ENCODE measurements at regions not wholly inside any gene's neighbourhood (a gene's known extent, or its start where the extent isn't known, plus 50 kb on each side); places are given as distances from the start of the nearest gene placed in this dataset.

- TF ChIP-seq SP1 (IDR thresholded peaks at IDR 0.05; ENCODE audit: low read depth), result no peak
- Histone ChIP-seq H3K4me1 (ENCODE audit: control insufficient read depth in 1 of 2, insufficient read depth in 2 of 2, low read length in 2 of 2) (peaks cover 2 to 6% of the 10 kb centered on the region in 2 experiments; a peak in 1 of 4 replicates), H3K79me2 (ENCODE audit: insufficient read depth, low read length) (no peaks in the 10 kb centered on the region), H2AFZ (ENCODE audit: low read depth, low read length, poor library complexity, severe bottlenecking) (no peak overlapping the region), H3K9ac (ENCODE audit: low read length) (no peak overlapping the region), H3K27me3 (ENCODE audit: insufficient read depth, low read length) (0 out of 2 replicates have a peak, but pooled peaks cover 4% of the 10 kb centered on the region), H3K9me3 (ENCODE audit: control insufficient read depth in 1 of 2, insufficient read depth in 1 of 2, low read depth in 1 of 2, low read length in 2 of 2) (no peaks in the 10 kb centered on the region), H3K4me3 (replicated peaks in 1 of 2; ENCODE audit: low read depth in 1 of 2, low read length in 2 of 2) (no peak overlapping the region), H3K4me2 (ENCODE audit: low read length) (no peak overlapping the region), H3K9me2 (ENCODE audit: insufficient read depth) (no peaks in the 10 kb centered on the region), H3K27ac (ENCODE audit: low read depth, low read length) (no peak overlapping the region), H4K20me1 (ENCODE audit: insufficient read depth) (no peaks in the 10 kb centered on the region), H3K36me3 (ENCODE audit: control insufficient read depth in 1 of 2, insufficient read depth in 2 of 2, low read length in 2 of 2) (no peaks in the 10 kb centered on the region)
- RAD21 ChIA-PET (ENCODE audit: low non-redundant PET in 1 of 2, low total read pairs in 2 of 2, uncharacterized antibody in 2 of 2, unreplicated experiment in 2 of 2), result interaction anchor here in 1 of 2 experiments (1.7 kb wide), 1 partner anchor 494 kb away, joined by 3 read pairs; no protein-coding TSS in a partner anchor
- CTCF ChIA-PET, result interaction anchor here (1.5 to 1.6 kb wide), 2 partner anchors 220 to 494 kb away, joined by 3 to 5 read pairs; no protein-coding TSS in a partner anchor
- intact Hi-C loops (cut with micrococcal nuclease), result loop anchor here (1.0 to 10.0 kb wide), 5 partner anchors 225 to 725 kb away; no protein-coding TSS in a partner anchor
- POLR2A ChIA-PET, result no interaction called here
- DNase-seq (ENCODE audit: low read depth, low spot score) (no peak), ATAC-seq (no peak)
- BruUV-seq (replicated peaks), result no TSS peak
Observed at GRCh38 chr10:121169406-121169805, 318.2 kb downstream of the WDR11 start.

GRCh38 chr10:121171825-121172787 lies 320.9 kb downstream of the WDR11 start:
- BruUV-seq (replicated peaks), result no TSS peak
- no peak for ATAC-seq
- 0 out of 2 replicates have a peak, but pooled peaks cover 4% of the 10 kb centered on the region for H3K27me3 ChIP-seq (ENCODE audit: insufficient read depth, low read length)
- no peak overlapping the region for H3K27ac ChIP-seq (ENCODE audit: low read depth, low read length)
- H4K20me1 ChIP-seq (ENCODE audit: insufficient read depth), result no peaks in the 10 kb centered on the region
- ChIA-PET POLR2A (no interaction called here), RAD21 (ENCODE audit: low non-redundant PET in 1 of 2, low total read pairs in 2 of 2, uncharacterized antibody in 2 of 2, unreplicated experiment in 2 of 2) (no interaction called here), CTCF (no interaction called here)
- H3K4me3 ChIP-seq (replicated peaks in 1 of 2; ENCODE audit: low read depth in 1 of 2, low read length in 2 of 2), result no peak overlapping the region
- H3K36me3 ChIP-seq (ENCODE audit: control insufficient read depth in 1 of 2, insufficient read depth in 2 of 2, low read length in 2 of 2), result no peaks in the 10 kb centered on the region
- no peak overlapping the region for H3K9ac ChIP-seq (ENCODE audit: low read length)
- no peaks in the 10 kb centered on the region for H3K9me2 ChIP-seq (ENCODE audit: insufficient read depth)
- no peaks in the 10 kb centered on the region for H3K79me2 ChIP-seq (ENCODE audit: insufficient read depth, low read length)
- H3K4me2 ChIP-seq (ENCODE audit: low read length), result no peak overlapping the region
- no peak for TF ChIP-seq YY1 (IDR thresholded peaks at IDR 0.05; ENCODE audit: extremely low read depth, insufficient replicate concordance, low read depth, low read length)
- no peak for TF ChIP-seq JUND (IDR thresholded peaks at IDR 0.05)
- TF ChIP-seq, protein P1, sequence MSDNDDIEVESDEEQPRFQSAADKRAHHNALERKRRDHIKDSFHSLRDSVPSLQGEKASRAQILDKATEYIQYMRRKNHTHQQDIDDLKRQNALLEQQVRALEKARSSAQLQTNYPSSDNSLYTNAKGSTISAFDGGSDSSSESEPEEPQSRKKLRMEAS (IDR thresholded peaks at IDR 0.05), result no peak
- no peaks in the 10 kb centered on the region for H3K9me3 ChIP-seq (ENCODE audit: control insufficient read depth in 1 of 2, insufficient read depth in 1 of 2, low read depth in 1 of 2, low read length in 2 of 2)
- intact Hi-C loops (cut with micrococcal nuclease), result no loop called here
- peaks cover 2 to 6% of the 10 kb centered on the region in 2 experiments; a peak in 1 of 4 replicates for H3K4me1 ChIP-seq (ENCODE audit: control insufficient read depth in 1 of 2, insufficient read depth in 2 of 2, low read length in 2 of 2)
- H2AFZ ChIP-seq (ENCODE audit: low read depth, low read length, poor library complexity, severe bottlenecking), result no peak overlapping the region
- no peak for DNase-seq (ENCODE audit: low read depth, low spot score)
